GM21447 (cell line): ENCODE measurements at regions not wholly inside any gene's neighbourhood (a gene's known extent, or its start where the extent isn't known, plus 50 kb on each side); places are given as distances from the start of the nearest gene placed in this dataset.

Experiments
- ATAC-seq: cut with Tn5 transposase; IDR thresholded peaks from one replicate; pipeline ENCODE4 v1.9.1; 2021; ENCODE audit not compliant: unreplicated experiment

DNA sequence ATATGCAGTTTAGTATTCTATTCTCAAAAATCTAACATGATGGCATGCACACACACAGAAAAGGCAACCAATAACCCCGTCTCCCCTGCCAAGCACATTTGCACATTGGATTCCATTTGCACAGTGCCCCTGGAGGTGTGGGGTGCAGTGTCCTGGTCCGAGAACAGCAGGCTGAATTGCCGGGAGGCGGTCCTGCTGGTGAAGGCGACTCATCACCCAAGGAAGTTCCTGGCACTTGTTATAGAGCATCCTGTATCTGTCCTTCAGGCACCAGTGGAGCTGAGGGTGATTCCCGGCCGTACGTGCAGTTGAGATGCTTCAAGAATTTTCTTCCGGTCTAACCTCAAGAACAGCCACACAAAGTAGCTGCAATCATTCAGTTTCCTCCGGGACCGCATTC lies 73.0 kb upstream of the RAB12 start:
- ATAC-seq = no peak

- no peak for ATAC-seq
Observed at GRCh38 chr18:8536922-8537321, 72.3 kb upstream of the RAB12 start.

- no peak for ATAC-seq
Observed at GRCh38 chr18:8537400-8537799, 71.8 kb upstream of the RAB12 start.

DNA sequence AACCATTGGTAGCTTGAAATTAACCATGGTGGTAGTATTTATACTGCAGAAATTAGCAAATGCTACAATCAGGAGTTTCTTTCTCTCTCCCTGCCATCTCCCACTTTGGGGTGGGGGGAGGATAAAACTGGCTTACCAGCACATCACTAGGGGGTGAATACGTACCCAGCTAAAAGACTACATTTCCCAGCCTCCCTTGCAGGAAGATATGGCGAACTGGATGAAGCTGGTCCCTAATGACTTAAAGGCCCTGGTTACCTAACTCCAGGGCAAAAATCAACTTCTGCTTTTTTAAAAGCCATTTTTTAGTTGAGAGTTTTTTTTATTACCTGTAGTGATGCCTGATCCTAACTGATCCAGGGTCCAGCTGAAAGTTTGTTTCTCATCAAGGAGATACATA lies 70.3 kb upstream of the RAB12 start:
- no peak for ATAC-seq

GRCh38 chr18:8546677-8547076 lies 62.6 kb upstream of the RAB12 start:
- ATAC-seq = no peak

DNA sequence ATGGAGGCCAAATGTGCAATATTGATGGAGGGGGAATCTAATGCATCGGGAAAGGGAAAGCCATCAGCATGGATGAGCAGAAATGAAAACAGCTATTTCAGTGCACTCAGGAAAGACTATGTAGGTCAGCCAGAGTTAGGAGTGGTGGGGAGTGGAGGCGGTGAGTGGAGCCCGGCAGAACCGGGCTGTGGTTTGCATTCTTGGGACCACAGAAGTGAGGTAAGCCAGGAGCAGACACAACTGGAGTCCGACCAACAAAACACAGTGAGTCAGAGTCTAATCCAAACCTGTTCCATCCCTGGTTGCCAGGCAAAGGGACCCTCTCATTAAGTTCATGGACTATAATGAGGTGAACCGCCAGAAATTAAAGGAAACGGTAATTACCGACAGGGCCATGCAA lies 61.1 kb upstream of the RAB12 start:
- ATAC-seq = no peak

DNA sequence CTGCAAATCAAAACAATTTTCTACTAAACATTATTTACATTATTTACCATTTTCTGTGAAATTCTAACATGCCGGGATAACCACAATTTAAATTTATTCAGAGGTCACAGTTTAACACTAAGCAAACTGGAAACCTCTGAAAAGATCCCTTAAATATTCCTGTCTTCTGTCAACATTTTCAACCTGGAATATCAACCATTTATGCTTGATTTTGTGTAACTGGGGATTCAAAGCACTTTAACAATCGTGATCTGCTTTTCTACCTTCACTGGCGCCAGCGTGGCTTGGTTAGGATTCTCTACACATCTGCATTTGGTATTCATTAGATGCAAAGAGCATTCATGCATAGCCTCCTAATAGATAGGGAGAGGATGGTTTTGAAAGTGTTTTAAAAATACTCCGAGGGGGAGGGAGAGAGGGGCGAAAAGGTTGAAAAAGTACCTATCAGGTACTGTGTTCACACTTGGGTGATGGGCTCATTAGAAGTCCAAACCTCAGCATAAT lies 59.9 kb upstream of the RAB12 start:
- no peak for ATAC-seq

DNA sequence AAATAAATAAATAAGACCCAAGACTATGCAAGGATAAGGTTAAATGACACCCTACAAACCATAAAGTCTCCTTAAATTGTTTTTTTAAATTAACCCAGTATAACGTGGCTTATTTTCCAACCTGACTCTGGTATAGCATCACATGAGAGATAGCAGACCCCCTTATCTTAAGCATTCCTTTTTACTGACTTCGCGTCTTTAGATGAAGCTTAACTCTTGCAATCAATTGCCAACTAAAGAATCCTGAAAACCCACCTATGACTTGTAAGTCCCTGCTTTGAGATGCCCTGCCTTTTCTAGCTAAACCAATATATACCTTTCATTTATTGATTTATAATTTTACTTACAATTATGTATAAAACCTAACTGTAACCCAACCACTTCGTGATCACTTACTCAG lies 57.1 kb upstream of the RAB12 start:
- ATAC-seq = no peak

- no peak for ATAC-seq
Observed at GRCh38 chr18:8554354-8554753, 54.9 kb upstream of the RAB12 start.

GRCh38 chr18:8556424-8556823 lies 52.8 kb upstream of the RAB12 start:
- no peak for ATAC-seq
